ENCODE measurements at regions not wholly inside any gene's neighbourhood (a gene's known extent, or its start where the extent isn't known, plus 50 kb on each side); places are given as distances from the start of the nearest gene placed in this dataset.
A peak's percentile ranks its signal among the peaks of the same experiment; 100 is the strongest.

DNA sequence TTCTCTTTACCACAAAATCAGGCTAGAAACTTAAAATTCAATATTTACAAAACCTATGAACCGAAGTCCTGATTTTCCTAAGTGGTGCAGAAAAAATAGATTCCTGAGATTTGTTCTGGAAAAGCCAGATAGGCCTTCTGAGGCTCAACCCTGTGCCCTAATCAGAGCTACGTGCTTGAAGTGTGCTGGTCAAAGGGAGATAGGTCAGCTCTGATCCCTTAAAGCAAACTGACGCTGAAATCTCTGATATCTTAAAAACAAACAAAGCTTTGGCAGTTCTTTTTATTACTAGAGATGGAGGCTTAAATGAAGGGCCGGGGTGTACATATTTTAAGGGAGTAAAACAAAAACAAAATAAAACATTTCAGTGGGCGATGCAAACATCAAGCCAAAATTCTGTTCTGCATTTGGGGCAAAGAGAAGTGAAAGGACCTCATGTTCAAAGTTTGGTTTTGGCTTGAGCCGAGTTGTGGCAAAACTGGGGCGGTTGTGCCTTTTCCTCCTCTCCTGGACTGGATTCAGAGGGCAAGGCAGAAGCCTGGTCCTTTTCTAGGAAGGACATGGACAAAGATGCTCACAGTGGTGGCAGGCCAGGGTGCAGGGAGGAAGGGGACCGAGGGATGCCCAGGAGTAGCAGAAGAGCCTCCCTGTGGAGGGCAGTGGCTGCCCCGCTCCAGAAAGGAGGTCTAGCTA, 295.0 kb downstream of the CDCA7 start:
- TF ChIP-seq, protein P1, sequence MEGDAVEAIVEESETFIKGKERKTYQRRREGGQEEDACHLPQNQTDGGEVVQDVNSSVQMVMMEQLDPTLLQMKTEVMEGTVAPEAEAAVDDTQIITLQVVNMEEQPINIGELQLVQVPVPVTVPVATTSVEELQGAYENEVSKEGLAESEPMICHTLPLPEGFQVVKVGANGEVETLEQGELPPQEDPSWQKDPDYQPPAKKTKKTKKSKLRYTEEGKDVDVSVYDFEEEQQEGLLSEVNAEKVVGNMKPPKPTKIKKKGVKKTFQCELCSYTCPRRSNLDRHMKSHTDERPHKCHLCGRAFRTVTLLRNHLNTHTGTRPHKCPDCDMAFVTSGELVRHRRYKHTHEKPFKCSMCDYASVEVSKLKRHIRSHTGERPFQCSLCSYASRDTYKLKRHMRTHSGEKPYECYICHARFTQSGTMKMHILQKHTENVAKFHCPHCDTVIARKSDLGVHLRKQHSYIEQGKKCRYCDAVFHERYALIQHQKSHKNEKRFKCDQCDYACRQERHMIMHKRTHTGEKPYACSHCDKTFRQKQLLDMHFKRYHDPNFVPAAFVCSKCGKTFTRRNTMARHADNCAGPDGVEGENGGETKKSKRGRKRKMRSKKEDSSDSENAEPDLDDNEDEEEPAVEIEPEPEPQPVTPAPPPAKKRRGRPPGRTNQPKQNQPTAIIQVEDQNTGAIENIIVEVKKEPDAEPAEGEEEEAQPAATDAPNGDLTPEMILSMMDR (conservative IDR thresholded peaks at IDR 0.05; ENCODE audit: low read depth, low read length): no peak
- DNase-seq (ENCODE audit: low read depth): no peak
- H3K4me3 ChIP-seq (ENCODE audit: low read depth, low read length): no peak overlapping the region

DNA sequence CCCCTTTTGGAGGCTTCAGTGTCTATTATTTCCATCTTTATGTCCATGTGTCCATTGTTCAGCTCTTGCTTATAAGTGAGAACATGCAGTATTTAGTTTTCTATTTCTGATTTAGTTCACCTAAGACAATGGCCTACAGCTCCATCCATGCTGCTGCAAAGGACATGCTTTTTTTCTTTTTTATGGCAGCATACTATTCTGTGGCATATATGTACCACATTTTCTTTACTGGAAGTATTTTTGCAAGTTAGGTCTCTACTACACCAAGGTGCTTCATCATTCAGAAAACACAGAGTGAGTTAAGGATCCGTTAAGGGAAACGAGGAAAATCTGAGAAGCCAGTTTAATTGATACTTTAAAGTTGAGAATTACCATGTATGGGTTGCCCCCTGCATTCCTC, 297.2 kb downstream of the CDCA7 start:
- DNase-seq (ENCODE audit: low read depth): no peak
- TF ChIP-seq, protein P1 (conservative IDR thresholded peaks at IDR 0.05; ENCODE audit: low read depth, low read length): no peak
- H3K4me3 ChIP-seq (ENCODE audit: low read depth, low read length): no peak overlapping the region

DNA sequence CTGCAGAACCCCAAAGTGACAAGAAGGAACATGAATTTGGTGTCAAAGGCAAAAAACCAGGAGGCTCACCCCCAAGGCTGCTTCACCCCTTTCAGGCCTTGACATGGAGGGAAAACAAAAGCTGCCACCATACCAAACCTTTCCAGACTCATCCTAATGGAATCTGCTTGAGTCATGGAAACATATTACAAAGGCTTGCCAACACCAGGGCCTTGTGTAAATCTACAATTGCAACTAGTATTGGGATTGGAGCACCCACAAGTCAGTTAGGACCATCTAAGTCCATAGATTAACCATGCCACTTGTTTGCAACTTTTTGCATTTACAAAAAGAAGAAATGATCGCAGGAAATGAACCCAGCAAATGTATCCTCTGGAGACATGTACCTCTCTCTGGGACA, 297.6 kb downstream of the CDCA7 start:
- peak; percentile 78 for DNase-seq (ENCODE audit: low read depth)
- H3K4me3 ChIP-seq (ENCODE audit: low read depth, low read length): no peak overlapping the region
- TF ChIP-seq, protein P1 (conservative IDR thresholded peaks at IDR 0.05; ENCODE audit: low read depth, low read length): no peak

- no peak overlapping the region for H3K4me3 ChIP-seq (ENCODE audit: low read depth, low read length)
- DNase-seq (ENCODE audit: low read depth): peak; percentile 89
These were observed 298.2 kb downstream of the CDCA7 start for GRCh38 chr2:173652767-173653431.

DNA sequence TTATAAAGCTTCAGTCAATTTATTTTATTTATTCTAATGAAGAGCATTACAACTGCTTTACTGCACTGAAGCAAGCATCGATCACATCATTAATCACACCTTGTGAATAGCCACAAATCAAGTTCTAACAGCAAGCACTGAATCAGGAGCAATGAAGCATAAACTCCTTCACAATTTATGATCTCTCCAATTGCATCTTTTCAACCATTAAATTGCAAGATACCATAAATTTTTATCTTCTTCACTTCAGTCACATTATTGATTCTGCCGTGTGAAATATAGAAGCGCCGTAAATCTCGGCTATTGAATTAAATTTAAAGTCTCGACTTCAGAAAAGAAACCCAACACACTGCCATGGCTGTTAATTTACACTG, 298.7 kb downstream of the CDCA7 start:
- no peak overlapping the region for H3K4me3 ChIP-seq (ENCODE audit: low read depth, low read length)
- TF ChIP-seq, protein P1 (conservative IDR thresholded peaks at IDR 0.05; ENCODE audit: low read depth, low read length): no peak
- DNase-seq (ENCODE audit: low read depth): no peak

More at GRCh38 chr2:173652767-173653431, 298.2 kb downstream of the CDCA7 start:
- TF ChIP-seq, protein P1 (conservative IDR thresholded peaks at IDR 0.05; ENCODE audit: low read depth, low read length): no peak

GRCh38 chr2:173654161-173654895, 299.7 kb downstream of the CDCA7 start:
- DNase-seq (ENCODE audit: low read depth): no peak
- H3K4me3 ChIP-seq (ENCODE audit: low read depth, low read length): no peak overlapping the region
- TF ChIP-seq, protein P1 (conservative IDR thresholded peaks at IDR 0.05; ENCODE audit: low read depth, low read length): no peak

Measured in epithelial cell of proximal tubule (primary cell).